IPS-15b (cell line): ENCODE measurements at regions not wholly inside any gene's neighbourhood (a gene's known extent, or its start where the extent isn't known, plus 50 kb on each side); places are given as distances from the start of the nearest gene placed in this dataset.
"Not testable (repeated sequence)": the region's sequence is repeated elsewhere in the genome, so short reads cannot be mapped to it uniquely, and the experiment has no call there.

Source experiments
- H3K27me3 ChIP-seq: one replicate; pipeline ENCODE4 v1.6.1; 2013; ENCODE audit warnings: low read length; ENCODE audit not compliant: control insufficient read depth, insufficient read depth
- H3K36me3 ChIP-seq: one replicate; pipeline ENCODE4 v1.6.1; 2013; ENCODE audit warnings: low read length; ENCODE audit not compliant: control insufficient read depth, insufficient read depth
- H3K4me1 ChIP-seq: one replicate; pipeline ENCODE4 v1.6.1; 2013; ENCODE audit warnings: mild to moderate bottlenecking, low read length; ENCODE audit not compliant: control insufficient read depth, insufficient read depth
- H3K4me3 ChIP-seq: one replicate; pipeline ENCODE4 v1.5.1; 2013; ENCODE audit warnings: low read depth, low read length
- H3K9ac ChIP-seq: one replicate; pipeline ENCODE4 v1.6.1; 2013; ENCODE audit warnings: low read depth, mild to moderate bottlenecking, low read length
- H3K9me3 ChIP-seq: one replicate; pipeline ENCODE4 v1.6.1; 2013; ENCODE audit warnings: mild to moderate bottlenecking, low read length; ENCODE audit not compliant: control insufficient read depth, insufficient read depth

DNA sequence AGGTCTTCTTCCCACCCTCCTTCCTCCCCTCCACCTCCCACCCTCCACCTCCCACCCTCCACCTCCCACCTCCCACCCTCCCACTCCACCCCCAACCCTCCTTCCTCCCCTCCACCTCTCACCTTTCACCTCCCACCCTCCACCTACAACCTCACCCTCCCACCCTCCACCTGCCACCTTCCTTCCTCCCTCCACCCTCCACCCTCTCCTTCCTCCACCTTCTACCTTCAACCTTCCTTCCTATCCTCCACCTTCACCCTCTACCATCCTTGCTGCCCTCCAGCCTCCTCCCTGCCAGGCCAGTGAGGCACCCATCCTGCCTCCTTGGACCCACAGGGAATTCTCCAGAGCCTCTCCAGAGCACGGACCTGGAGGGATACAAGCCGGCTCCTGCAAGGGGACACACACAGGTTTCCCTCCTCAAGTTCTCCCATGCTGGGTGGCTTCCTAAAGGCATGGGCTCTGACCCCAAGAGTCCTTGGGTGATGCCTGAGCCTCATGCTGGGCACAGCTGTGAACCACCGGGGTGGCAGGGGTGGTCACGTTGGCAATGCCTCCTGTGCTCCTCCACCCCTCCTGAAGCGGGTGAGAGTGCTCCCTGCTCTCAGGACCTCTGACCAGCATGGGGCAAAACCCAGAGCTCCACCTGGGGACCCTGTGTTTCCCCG lies 293.0 kb downstream of the NDUFA10 start:
- Histone ChIP-seq H3K27me3 (no peaks in the 10 kb centered on the region), H3K9ac (no peak overlapping the region), H3K4me1 (no peaks in the 10 kb centered on the region), H3K9me3 (no peaks in the 10 kb centered on the region), H3K36me3 (no peaks in the 10 kb centered on the region), H3K4me3 (no peak overlapping the region)

DNA sequence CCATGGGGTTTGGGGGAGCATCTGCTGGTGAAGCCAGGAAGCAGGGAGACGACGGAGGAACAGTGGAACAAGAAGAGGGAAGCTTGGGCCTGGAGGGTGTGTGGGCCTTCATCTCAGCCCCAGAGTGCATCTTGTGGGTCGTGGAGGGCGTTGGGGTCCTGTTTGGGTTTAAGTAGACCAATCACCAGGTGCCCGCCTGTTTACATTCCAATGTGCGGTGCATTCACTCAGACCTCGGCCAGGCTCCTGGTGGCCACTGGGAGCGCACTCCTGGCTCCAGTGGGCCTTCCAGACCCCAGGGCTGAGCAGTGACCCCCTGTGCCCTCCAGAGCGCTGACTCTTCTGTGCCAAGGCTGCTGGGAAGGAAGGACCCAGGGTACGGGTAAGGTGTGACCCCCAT lies 293.7 kb downstream of the NDUFA10 start:
- no peaks in the 10 kb centered on the region for H3K36me3 ChIP-seq
- H3K9me3 ChIP-seq, result no peaks in the 10 kb centered on the region
- H3K9ac ChIP-seq, result no peak overlapping the region
- H3K4me1 ChIP-seq, result no peaks in the 10 kb centered on the region
- no peak overlapping the region for H3K4me3 ChIP-seq
- no peaks in the 10 kb centered on the region for H3K27me3 ChIP-seq

GRCh38 chr2:239730897-239731296 lies 294.2 kb downstream of the NDUFA10 start:
- Histone ChIP-seq H3K4me3 (no peak overlapping the region), H3K4me1 (no peaks in the 10 kb centered on the region), H3K36me3 (no peaks in the 10 kb centered on the region), H3K9me3 (no peaks in the 10 kb centered on the region), H3K27me3 (no peaks in the 10 kb centered on the region), H3K9ac (no peak overlapping the region)

GRCh38 chr2:239730567-239730882 lies 294.6 kb downstream of the NDUFA10 start:
- not testable (repeated sequence) for H3K9ac ChIP-seq, H3K9me3 ChIP-seq, H3K4me1 ChIP-seq, H3K27me3 ChIP-seq, H3K36me3 ChIP-seq, H3K4me3 ChIP-seq

DNA sequence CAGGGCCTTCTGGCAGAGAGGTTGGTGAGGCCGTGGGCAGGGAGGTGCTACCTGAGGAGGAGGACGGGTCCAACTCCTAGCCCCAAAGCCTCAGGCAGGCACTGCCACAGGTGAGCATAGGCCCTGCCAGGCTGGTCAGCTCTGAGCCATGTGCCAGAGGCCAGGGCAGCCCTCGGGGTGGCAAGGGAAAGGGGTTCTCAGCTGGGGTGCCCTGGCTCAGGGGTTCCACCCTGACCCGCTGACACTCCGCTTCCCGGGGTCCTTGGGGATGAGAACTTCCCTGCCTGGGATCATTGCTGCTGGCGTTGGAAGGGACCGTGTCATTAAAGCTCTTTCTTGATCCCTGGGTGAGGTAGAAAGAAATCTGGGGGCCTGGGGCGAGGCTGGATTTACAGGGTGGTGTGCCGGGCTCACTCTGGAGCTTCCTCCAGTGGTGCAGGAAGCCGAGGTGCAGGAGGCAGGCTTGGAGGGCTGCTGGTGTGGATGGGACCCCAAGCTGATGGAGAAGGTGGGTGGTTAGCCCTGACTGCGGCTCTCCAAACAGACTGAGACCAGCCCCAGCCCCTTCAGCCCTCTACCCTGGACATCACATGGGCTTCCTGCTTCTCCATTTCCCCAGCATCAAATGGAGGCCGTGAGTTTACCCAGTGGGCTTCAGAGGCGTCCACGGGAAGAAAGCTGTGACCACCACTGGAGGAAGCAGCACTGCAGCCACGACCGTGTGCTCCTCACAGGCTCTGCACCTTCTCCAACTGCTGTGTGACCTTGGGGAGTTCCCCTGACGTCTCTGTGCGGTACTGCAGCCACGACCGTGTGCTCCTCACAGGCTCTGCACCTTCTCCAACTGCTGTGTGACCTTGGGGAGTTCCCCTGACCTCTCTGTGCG lies 295.2 kb downstream of the NDUFA10 start:
- H3K9ac ChIP-seq, result no peak overlapping the region
- H3K4me3 ChIP-seq, result no peak overlapping the region
- H3K36me3 ChIP-seq, result no peaks in the 10 kb centered on the region
- no peaks in the 10 kb centered on the region for H3K4me1 ChIP-seq
- H3K9me3 ChIP-seq, result no peaks in the 10 kb centered on the region
- no peaks in the 10 kb centered on the region for H3K27me3 ChIP-seq

DNA sequence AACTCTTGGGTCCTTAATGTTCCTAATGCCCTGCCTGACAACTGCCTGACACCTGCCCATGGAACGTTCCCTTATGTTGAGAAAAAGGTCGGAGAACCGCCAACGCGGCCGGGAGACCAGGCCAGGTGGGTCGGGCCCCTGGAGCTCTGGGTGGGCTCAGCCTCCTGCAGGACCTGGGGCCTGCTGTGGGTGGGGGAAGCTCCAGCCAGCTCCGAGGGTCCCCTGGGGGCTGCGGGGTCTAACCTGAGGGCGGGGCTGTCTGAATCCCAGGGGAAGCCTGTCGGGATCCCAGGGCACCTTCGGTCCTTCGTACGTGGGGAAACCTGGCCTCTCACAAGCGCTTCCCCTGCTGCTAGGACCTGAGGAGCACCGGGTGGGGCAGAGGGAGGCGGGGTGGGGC lies 296.0 kb downstream of the NDUFA10 start:
- no peaks in the 10 kb centered on the region for H3K36me3 ChIP-seq
- no peak overlapping the region for H3K9ac ChIP-seq
- H3K9me3 ChIP-seq, result no peaks in the 10 kb centered on the region
- H3K27me3 ChIP-seq, result no peaks in the 10 kb centered on the region
- H3K4me3 ChIP-seq, result no peak overlapping the region
- H3K4me1 ChIP-seq, result no peaks in the 10 kb centered on the region

GRCh38 chr2:239728751-239729150 lies 296.4 kb downstream of the NDUFA10 start:
- Histone ChIP-seq H3K4me3 (no peak overlapping the region), H3K9me3 (no peaks in the 10 kb centered on the region), H3K27me3 (no peaks in the 10 kb centered on the region), H3K9ac (no peak overlapping the region), H3K4me1 (no peaks in the 10 kb centered on the region), H3K36me3 (no peaks in the 10 kb centered on the region)

DNA sequence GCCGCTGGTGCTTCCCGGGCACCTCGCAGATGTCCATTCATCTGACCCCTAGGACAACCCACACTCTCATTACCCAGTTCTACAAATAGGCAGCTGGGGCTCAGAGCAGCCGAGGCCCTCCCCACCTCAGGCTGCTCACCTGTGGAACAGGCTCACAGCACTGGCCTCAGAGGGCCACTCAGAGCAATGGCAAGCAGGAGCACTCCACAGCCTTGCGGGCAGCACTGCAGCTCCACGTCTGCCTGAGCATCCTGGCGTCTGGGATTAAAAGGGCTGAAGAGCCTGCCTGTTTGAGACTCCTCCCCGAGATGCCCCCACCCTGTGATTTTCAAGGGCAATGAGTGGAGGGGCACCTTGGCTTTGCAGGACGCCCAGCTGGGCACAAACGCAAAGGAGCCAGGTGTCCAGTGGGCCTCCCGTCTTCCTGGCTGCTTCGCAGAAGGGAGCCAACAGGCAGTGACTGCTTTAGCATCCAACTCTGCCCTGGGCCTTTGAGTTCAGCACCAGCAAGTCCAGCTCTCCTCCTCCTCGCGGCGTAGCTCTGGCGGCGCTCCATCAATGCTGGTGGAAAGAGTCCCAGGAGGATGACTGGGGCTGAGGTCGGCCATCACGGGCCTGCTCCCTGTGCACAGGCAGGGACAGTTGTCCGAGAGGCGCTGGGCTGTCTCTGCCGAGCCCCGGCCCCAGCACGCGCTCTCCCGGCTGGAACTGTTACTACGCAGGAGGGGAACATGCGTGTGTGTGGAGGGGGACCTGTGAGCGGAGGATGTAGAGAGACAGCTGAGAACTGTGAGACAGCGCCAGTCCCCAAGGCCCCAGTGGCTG lies 297.2 kb downstream of the NDUFA10 start:
- no peak overlapping the region for H3K9ac ChIP-seq
- no peaks in the 10 kb centered on the region for H3K27me3 ChIP-seq
- no peak overlapping the region for H3K4me3 ChIP-seq
- no peaks in the 10 kb centered on the region for H3K36me3 ChIP-seq
- no peaks in the 10 kb centered on the region for H3K9me3 ChIP-seq
- H3K4me1 ChIP-seq, result no peaks in the 10 kb centered on the region

- H3K27me3 ChIP-seq, result no peaks in the 10 kb centered on the region
- H3K36me3 ChIP-seq, result no peaks in the 10 kb centered on the region
- no peaks in the 10 kb centered on the region for H3K4me1 ChIP-seq
- no peak overlapping the region for H3K4me3 ChIP-seq
- no peaks in the 10 kb centered on the region for H3K9me3 ChIP-seq
- H3K9ac ChIP-seq, result no peak overlapping the region
Measured at GRCh38 chr2:239727182-239727775, 297.9 kb downstream of the NDUFA10 start.

DNA sequence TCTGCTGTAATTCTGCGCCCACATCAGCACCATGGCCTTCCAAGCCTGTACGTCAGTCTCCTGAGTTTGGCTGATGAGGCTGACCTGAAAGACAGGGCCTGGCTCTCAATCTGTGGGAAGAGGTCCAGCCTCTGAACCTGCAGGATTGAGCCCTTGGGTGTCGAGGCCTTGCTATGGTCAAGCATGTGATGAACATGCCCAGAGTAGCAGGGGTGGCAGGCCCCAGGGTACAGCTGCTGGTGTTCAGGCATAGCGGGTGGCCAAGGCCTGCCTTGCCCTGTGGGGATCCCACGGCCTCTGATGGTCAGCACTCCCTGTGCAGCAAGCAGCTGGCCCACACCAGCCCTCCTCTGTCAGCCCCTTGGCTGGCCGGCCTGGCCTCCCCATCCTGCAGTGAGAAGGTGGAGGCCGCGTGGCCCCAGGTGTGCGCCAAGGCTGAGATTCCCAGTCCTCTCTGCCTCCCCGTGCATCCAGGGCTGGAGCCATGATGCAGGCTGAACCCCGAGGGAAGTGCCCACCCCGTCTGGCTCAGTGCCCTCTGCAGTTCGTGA lies 298.4 kb downstream of the NDUFA10 start:
- no peak overlapping the region for H3K9ac ChIP-seq
- H3K36me3 ChIP-seq, result no peaks in the 10 kb centered on the region
- no peaks in the 10 kb centered on the region for H3K9me3 ChIP-seq
- no peak overlapping the region for H3K4me3 ChIP-seq
- H3K27me3 ChIP-seq, result no peaks in the 10 kb centered on the region
- no peaks in the 10 kb centered on the region for H3K4me1 ChIP-seq

- no peaks in the 10 kb centered on the region for H3K9me3 ChIP-seq
- no peaks in the 10 kb centered on the region for H3K27me3 ChIP-seq
- H3K4me1 ChIP-seq, result no peaks in the 10 kb centered on the region
- H3K36me3 ChIP-seq, result no peaks in the 10 kb centered on the region
- H3K9ac ChIP-seq, result no peak overlapping the region
- H3K4me3 ChIP-seq, result no peak overlapping the region
Measured at GRCh38 chr2:239726091-239726591, 299.0 kb downstream of the NDUFA10 start.
